IMR-90 (cell line): ENCODE measurements at regions not wholly inside any gene's neighbourhood (a gene's known extent, or its start where the extent isn't known, plus 50 kb on each side); places are given as distances from the start of the nearest gene placed in this dataset.

Experiments
- ATAC-seq: fragments of 200-7000 bp; cut with Tn5 transposase; 2 replicates; pipeline ENCODE4 v1.9.1; 2020; ENCODE audit warnings: low read depth, mild to moderate bottlenecking, moderate library complexity
- BruUV-seq: library from RNA; stranded (reverse); fragments of 400-500 nt; replicated peaks from 2 replicates; lab custom pipeline; 2021; lab: Mats Ljungman, UMichigan
- CTCF ChIA-PET: fragments of 300-600 bp; formaldehyde crosslinking; extraction: SDS; loops from one replicate; lab custom pipeline; 2021; ENCODE audit warnings: antibody characterized with exemption; lab: Yijun Ruan, JAX
- POLR2A ChIA-PET: fragments of 300-600 bp; sonication (Branson Sonifier 250); formaldehyde crosslinking; loops from one replicate; lab custom pipeline; 2022; ENCODE audit warnings: antibody characterized with exemption; ENCODE audit not compliant: unreplicated experiment; lab: Charles Lee
- DNase-seq: peaks from one replicate; pipeline ENCODE4 v3.0.0; 2013
- H2AFZ ChIP-seq: replicated peaks from 2 replicates; pipeline ENCODE3; 2013; ENCODE audit warnings: low read length, mild to moderate bottlenecking; ENCODE audit not compliant: poor library complexity
- H2AK5ac ChIP-seq: 2 replicates; pipeline ENCODE4 v1.6.1; 2013; ENCODE audit warnings: low read depth, low read length, inconsistent platforms
- H2AK9ac ChIP-seq: replicated peaks from 2 replicates; pipeline ENCODE3; 2013; ENCODE audit warnings: mild to moderate bottlenecking, low read depth, low read length, moderate library complexity; ENCODE audit not compliant: poor library complexity
- H2BK120ac ChIP-seq: 2 replicates; pipeline ENCODE4 v1.6.1; 2013; ENCODE audit warnings: low read depth, low read length, inconsistent platforms
- H2BK15ac ChIP-seq: 3 replicates; pipeline ENCODE4 v1.6.1; 2013; ENCODE audit warnings: low read depth, low read length, inconsistent platforms
- H2BK20ac ChIP-seq: 2 replicates; pipeline ENCODE4 v1.6.1; 2013; ENCODE audit warnings: low read depth, mild to moderate bottlenecking, inconsistent platforms, low read length, moderate library complexity
- H2BK5ac ChIP-seq: 2 replicates; pipeline ENCODE4 v1.6.1; 2013; ENCODE audit warnings: mild to moderate bottlenecking, low read depth, low read length, inconsistent platforms; ENCODE audit not compliant: poor library complexity, severe bottlenecking
- H3K14ac ChIP-seq: replicated peaks from 2 replicates; pipeline ENCODE4 v1.6.1; 2013; ENCODE audit warnings: low read depth, low read length, inconsistent platforms
- H3K18ac ChIP-seq: 2 replicates; pipeline ENCODE4 v1.6.1; 2013; ENCODE audit warnings: low read depth, low read length, control low read depth
- H3K23ac ChIP-seq: 2 replicates; pipeline ENCODE4 v1.6.1; 2013; ENCODE audit warnings: low read depth, low read length, inconsistent platforms
- H3K27ac ChIP-seq: 2 replicates; pipeline ENCODE4 v1.5.1; 2013; ENCODE audit warnings: mild to moderate bottlenecking, control low read depth, low read length; ENCODE audit not compliant: insufficient read depth
- H3K27me3 ChIP-seq: 2 replicates; pipeline ENCODE4 v1.6.1; 2013; ENCODE audit warnings: low read length; ENCODE audit not compliant: control insufficient read depth, insufficient read depth
- H3K36me3 ChIP-seq: 2 replicates; pipeline ENCODE4 v1.6.1; 2013; ENCODE audit warnings: low read length, mixed read lengths; ENCODE audit not compliant: control insufficient read depth, insufficient read depth
- H3K4ac ChIP-seq: 2 replicates; pipeline ENCODE4 v1.6.1; 2013; ENCODE audit warnings: low read depth, low read length, inconsistent platforms
- H3K4me1 ChIP-seq: 2 replicates; pipeline ENCODE4 v1.6.1; 2013; ENCODE audit warnings: low read length, mixed read lengths; ENCODE audit not compliant: control insufficient read depth, insufficient read depth
- H3K4me2 ChIP-seq: 2 replicates; pipeline ENCODE4 v1.6.1; 2013; ENCODE audit warnings: low read depth, mild to moderate bottlenecking, control low read depth, low read length, moderate library complexity
- H3K4me3 ChIP-seq: 2 replicates; pipeline ENCODE4 v1.5.1; 2013; ENCODE audit warnings: low read depth, mild to moderate bottlenecking, control low read depth, low read length, moderate library complexity; ENCODE audit not compliant: insufficient read depth
- H3K56ac ChIP-seq: 2 replicates; pipeline ENCODE4 v1.6.1; 2013; ENCODE audit warnings: low read length, inconsistent platforms; ENCODE audit not compliant: insufficient read depth; ENCODE audit errors: extremely low read depth
- H3K79me1 ChIP-seq, 2 experiments: 2 replicates each; pipeline ENCODE4 v1.6.1; 2013; ENCODE audit warnings: low read length in 2 of 2, inconsistent platforms in 1 of 2, low read depth in 1 of 2
- H3K9ac ChIP-seq: 2 replicates; pipeline ENCODE4 v1.6.1; 2013; ENCODE audit warnings: low read depth, low read length, control low read depth
- H3K9me1 ChIP-seq: 2 replicates; pipeline ENCODE4 v1.6.1; 2013; ENCODE audit warnings: low read length, inconsistent platforms; ENCODE audit not compliant: insufficient read depth
- H3K9me3 ChIP-seq: 2 replicates; pipeline ENCODE4 v1.6.1; 2013; ENCODE audit warnings: low read length; ENCODE audit not compliant: control insufficient read depth, insufficient read depth
- H4K20me1 ChIP-seq: 2 replicates; pipeline ENCODE4 v1.6.1; 2013; ENCODE audit warnings: low read length, inconsistent platforms; ENCODE audit not compliant: insufficient read depth
- H4K5ac ChIP-seq: 2 replicates; pipeline ENCODE4 v1.6.1; 2013; ENCODE audit warnings: mild to moderate bottlenecking, low read depth, low read length, control low read depth
- H4K8ac ChIP-seq, 2 experiments: 2 replicates each; pipeline ENCODE4 v1.6.1; 2013; ENCODE audit warnings: low read depth in 2 of 2, low read length in 2 of 2, control low read depth in 1 of 2, inconsistent platforms in 1 of 2
- H4K91ac ChIP-seq: 2 replicates; pipeline ENCODE4 v1.6.1; 2013; ENCODE audit warnings: low read depth, low read length, inconsistent platforms; ENCODE audit not compliant: insufficient read depth
- BHLHE40 ChIP-seq: fragments of 150-350 bp; IDR thresholded peaks from 2 replicates; pipeline ENCODE4 v1.6.1; 2016; ENCODE audit warnings: mild to moderate bottlenecking, low read depth, low read length
- CEBPB ChIP-seq: IDR thresholded peaks from 2 replicates; pipeline ENCODE4 v1.6.1; 2012; ENCODE audit warnings: low read depth, low read length, improper control_type of control experiment
- CTCF ChIP-seq: conservative IDR thresholded peaks from 2 replicates; pipeline ENCODE4 v1.5.1; 2012; ENCODE audit warnings: mild to moderate bottlenecking, low read depth, low read length, improper control_type of control experiment
- ELK1 ChIP-seq: fragments of 150-350 bp; IDR thresholded peaks from 2 replicates; pipeline ENCODE4 v1.6.1; 2016; ENCODE audit warnings: low read depth, mild to moderate bottlenecking, low read length, moderate library complexity, borderline replicate concordance
- MXI1 ChIP-seq: IDR thresholded peaks from 2 replicates; pipeline ENCODE4 v1.6.1; 2012; ENCODE audit warnings: low read depth, mild to moderate bottlenecking, low read length, moderate library complexity, borderline replicate concordance
- NFE2L2 ChIP-seq: fragments of 150-350 bp; IDR thresholded peaks from 2 replicates; pipeline ENCODE4 v1.6.1; 2016; ENCODE audit warnings: low read depth, mild to moderate bottlenecking, low read length
- POLR2A ChIP-seq: IDR thresholded peaks from 2 replicates; pipeline ENCODE4 v1.6.1; 2012; ENCODE audit warnings: mild to moderate bottlenecking, low read depth, low read length
- RFX5 ChIP-seq: IDR thresholded peaks from 2 replicates; pipeline ENCODE4 v1.8.0; 2012; ENCODE audit warnings: low read depth, mild to moderate bottlenecking, low read length, moderate library complexity
- USF2 ChIP-seq: fragments of 150-350 bp; IDR thresholded peaks from 2 replicates; pipeline ENCODE4 v1.6.1; 2017; ENCODE audit warnings: mild to moderate bottlenecking, antibody characterized with exemption, low read length, low read depth
- WGBS, 2 experiments: methylation state at CpG; one replicate each; pipeline versions ENCODE4 v1.1.5 to v1.1.7; 2013; ENCODE audit warnings: missing lambda C conversion rate in 2 of 2; ENCODE audit not compliant: insufficient read length in 1 of 2; ENCODE audit errors: extremely low coverage in 2 of 2; 5-methylcytosine and 5-hydroxymethylcytosine counted together
- dilution Hi-C: fragments of 300-500 bp; cut with HindIII; formaldehyde crosslinking; loops from one replicate; pipeline ENCODE4 v1.14.3; 2018; ENCODE audit warnings: low sequenced_read_pairs; ENCODE audit not compliant: unreplicated experiment
- in situ Hi-C: fragments of 300-500 bp; cut with MboI; formaldehyde crosslinking; loops from 3 replicates; pipeline ENCODE4 v1.14.3; 2019; ENCODE audit warnings: low sequenced_read_pairs, inconsistent platforms, mixed read lengths
- intact Hi-C: fragments of 100-400 bp; cut with micrococcal nuclease; formaldehyde crosslinking; loops from 2 replicates; pipeline ENCODE4 v1.10.0; 2022

- Histone ChIP-seq H4K91ac (no peak overlapping the region), H3K36me3 (no peaks in the 10 kb centered on the region), H4K8ac (no peak overlapping the region), H3K4me1 (no peaks in the 10 kb centered on the region), H3K14ac (no peak overlapping the region), H2AK5ac (no peak overlapping the region), H3K4ac (no peak overlapping the region), H2BK5ac (no peak overlapping the region), H3K9ac (no peak overlapping the region), H3K4me3 (no peak overlapping the region), H2BK20ac (no peak overlapping the region), H3K9me1 (no peaks in the 10 kb centered on the region), H3K4me2 (no peak overlapping the region), H3K18ac (no peak overlapping the region), H2BK15ac (no peak overlapping the region), H3K23ac (no peak overlapping the region), H4K20me1 (no peaks in the 10 kb centered on the region), H3K9me3 (no peaks in the 10 kb centered on the region), H3K27ac (no peak overlapping the region), H3K79me1 (no peaks in the 10 kb centered on the region), H2AK9ac (no peak overlapping the region), H3K27me3 (peaks cover 5% of the 10 kb centered on the region; the same call in 1 of the 2 replicates), H4K5ac (no peak overlapping the region), H2AFZ (no peak overlapping the region), H2BK120ac (no peak overlapping the region), H3K56ac (no peak overlapping the region)
- POLR2A ChIA-PET, result no interaction called here
- dilution Hi-C loops, result no loop called here
- ATAC-seq (no peak), DNase-seq (no peak)
- CTCF ChIA-PET, result interaction anchor here (1.2 kb wide), 1 partner anchor 13 kb away, joined by 5 read pairs; no protein-coding TSS in a partner anchor
- BruUV-seq, result no TSS peak
- no peak for TF ChIP-seq NFE2L2
- no peak for TF ChIP-seq CEBPB
- no peak for TF ChIP-seq ELK1
- TF ChIP-seq MXI1, result no peak
- TF ChIP-seq BHLHE40, result no peak
- no peak for TF ChIP-seq RFX5
- no peak for TF ChIP-seq CTCF
- no peak for TF ChIP-seq POLR2A
- no peak for TF ChIP-seq USF2
- intact Hi-C loops, result no loop called here
- in situ Hi-C loops, result no loop called here
- WGBS, 2 experiments, result 70% methylated on average over 1 of the region's 1 CpG; no CpG with 5 or more reads in 1 of the 2 experiments
Measured at GRCh38 chr3:143187111-143187510, 67.5 kb downstream of the CHST2 start.
